ENCODE measurements at regions not wholly inside any gene's neighbourhood (a gene's known extent, or its start where the extent isn't known, plus 50 kb on each side); places are given as distances from the start of the nearest gene placed in this dataset.

DNA sequence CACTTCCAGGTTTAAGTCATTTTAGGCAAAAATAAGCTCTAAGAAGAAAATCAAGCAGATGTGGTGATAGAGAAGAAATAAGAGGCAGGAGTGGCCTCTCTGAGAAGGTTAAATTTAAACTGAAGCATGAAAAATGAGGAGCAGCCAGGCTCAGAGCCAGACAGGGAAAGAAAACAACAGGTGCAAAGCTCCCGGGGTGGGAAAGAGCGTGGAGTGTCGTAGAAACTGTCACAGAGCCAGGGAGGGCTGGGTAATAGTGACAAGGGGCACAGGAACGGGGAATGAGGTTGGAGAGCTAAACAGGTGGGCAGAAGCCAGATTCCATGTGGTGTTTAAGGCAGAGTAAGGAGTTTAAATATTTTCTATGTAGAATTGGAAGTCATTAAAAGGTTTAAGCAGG, 132.1 kb upstream of the BLID start:
- 13 to 21% (median 18%) methylated on average over 4 of the region's 4 CpGs for WGBS, 3 donors
- H3K27ac ChIP-seq: no peak overlapping the region
- TF ChIP-seq, protein P1, sequence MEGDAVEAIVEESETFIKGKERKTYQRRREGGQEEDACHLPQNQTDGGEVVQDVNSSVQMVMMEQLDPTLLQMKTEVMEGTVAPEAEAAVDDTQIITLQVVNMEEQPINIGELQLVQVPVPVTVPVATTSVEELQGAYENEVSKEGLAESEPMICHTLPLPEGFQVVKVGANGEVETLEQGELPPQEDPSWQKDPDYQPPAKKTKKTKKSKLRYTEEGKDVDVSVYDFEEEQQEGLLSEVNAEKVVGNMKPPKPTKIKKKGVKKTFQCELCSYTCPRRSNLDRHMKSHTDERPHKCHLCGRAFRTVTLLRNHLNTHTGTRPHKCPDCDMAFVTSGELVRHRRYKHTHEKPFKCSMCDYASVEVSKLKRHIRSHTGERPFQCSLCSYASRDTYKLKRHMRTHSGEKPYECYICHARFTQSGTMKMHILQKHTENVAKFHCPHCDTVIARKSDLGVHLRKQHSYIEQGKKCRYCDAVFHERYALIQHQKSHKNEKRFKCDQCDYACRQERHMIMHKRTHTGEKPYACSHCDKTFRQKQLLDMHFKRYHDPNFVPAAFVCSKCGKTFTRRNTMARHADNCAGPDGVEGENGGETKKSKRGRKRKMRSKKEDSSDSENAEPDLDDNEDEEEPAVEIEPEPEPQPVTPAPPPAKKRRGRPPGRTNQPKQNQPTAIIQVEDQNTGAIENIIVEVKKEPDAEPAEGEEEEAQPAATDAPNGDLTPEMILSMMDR (IDR thresholded peaks at IDR 0.05): no peak
- no peak for TF ChIP-seq EP300 (IDR thresholded peaks at IDR 0.05)
- no peak for TF ChIP-seq POLR2A (IDR thresholded peaks at IDR 0.05)
- H3K36me3 ChIP-seq: no peaks in the 10 kb centered on the region
- H3K4me1 ChIP-seq (ENCODE audit: insufficient read depth): no peaks in the 10 kb centered on the region
- intact Hi-C loops (cut with DNase I): no loop called here
- H3K9me3 ChIP-seq: no peaks in the 10 kb centered on the region
- no peak overlapping the region for H3K4me3 ChIP-seq
- DNase-seq: no peak
- no peaks in the 10 kb centered on the region for H3K27me3 ChIP-seq

DNA sequence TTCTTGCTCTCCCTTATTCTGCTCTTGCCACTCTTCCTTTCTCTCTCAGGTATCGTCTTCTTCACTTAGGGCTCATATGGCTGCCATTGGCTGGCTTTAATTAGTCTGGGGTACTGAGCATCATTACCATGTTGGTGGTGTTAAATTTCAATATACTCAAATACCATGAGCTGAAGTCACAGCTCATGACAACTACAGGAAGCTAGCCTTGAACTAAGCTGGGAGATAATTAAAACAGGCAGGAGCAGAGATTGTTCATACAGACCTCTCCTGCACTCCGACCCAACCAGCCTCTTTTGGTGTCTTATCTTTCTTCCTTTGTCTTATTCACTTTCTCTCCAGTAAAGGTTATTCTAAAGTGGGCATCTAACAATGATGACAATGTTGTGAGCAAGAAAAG, 130.9 kb upstream of the BLID start:
- no peak for DNase-seq
- H3K36me3 ChIP-seq: no peaks in the 10 kb centered on the region
- H3K27ac ChIP-seq: no peak overlapping the region
- no peaks in the 10 kb centered on the region for H3K27me3 ChIP-seq
- intact Hi-C loops (cut with DNase I): no loop called here
- WGBS, 3 donors: 76 to 86% (median 79%) methylated on average over 2 of the region's 2 CpGs
- no peaks in the 10 kb centered on the region for H3K9me3 ChIP-seq
- no peak for TF ChIP-seq EP300 (IDR thresholded peaks at IDR 0.05)
- TF ChIP-seq, protein P1 (IDR thresholded peaks at IDR 0.05): no peak
- TF ChIP-seq POLR2A (IDR thresholded peaks at IDR 0.05): no peak
- H3K4me3 ChIP-seq: no peak overlapping the region
- H3K4me1 ChIP-seq (ENCODE audit: insufficient read depth): no peaks in the 10 kb centered on the region

DNA sequence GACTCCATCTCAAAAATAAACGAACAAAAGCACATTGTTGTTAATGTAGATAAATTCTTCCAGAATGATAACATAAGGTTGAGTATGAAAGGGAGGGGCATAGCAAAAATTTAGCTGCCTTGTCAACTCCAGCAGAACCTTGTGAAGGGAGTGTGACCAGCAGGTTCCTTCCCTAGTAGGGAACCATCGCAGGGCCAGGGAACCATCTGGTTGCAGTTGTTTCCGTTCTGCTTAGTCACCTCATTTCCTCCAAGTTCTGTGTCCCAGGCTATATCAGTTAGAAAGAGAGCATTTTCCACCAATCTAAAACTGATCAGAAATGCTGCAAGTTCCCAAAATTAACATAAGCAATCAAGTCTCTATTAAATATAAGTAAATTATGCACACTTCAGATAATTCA, 126.7 kb upstream of the BLID start:
- no peak overlapping the region for H3K27ac ChIP-seq
- H3K27me3 ChIP-seq: no peaks in the 10 kb centered on the region
- DNase-seq: no peak
- no peaks in the 10 kb centered on the region for H3K4me1 ChIP-seq (ENCODE audit: insufficient read depth)
- intact Hi-C loops (cut with DNase I): no loop called here
- H3K36me3 ChIP-seq: no peaks in the 10 kb centered on the region
- TF ChIP-seq EP300 (IDR thresholded peaks at IDR 0.05) (no peak), POLR2A (IDR thresholded peaks at IDR 0.05) (no peak)
- TF ChIP-seq, protein P1 (IDR thresholded peaks at IDR 0.05): no peak
- 77 to 85% (median 80%) methylated on average over 3 of the region's 3 CpGs for WGBS, 3 donors
- no peaks in the 10 kb centered on the region for H3K9me3 ChIP-seq
- no peak overlapping the region for H3K4me3 ChIP-seq

DNA sequence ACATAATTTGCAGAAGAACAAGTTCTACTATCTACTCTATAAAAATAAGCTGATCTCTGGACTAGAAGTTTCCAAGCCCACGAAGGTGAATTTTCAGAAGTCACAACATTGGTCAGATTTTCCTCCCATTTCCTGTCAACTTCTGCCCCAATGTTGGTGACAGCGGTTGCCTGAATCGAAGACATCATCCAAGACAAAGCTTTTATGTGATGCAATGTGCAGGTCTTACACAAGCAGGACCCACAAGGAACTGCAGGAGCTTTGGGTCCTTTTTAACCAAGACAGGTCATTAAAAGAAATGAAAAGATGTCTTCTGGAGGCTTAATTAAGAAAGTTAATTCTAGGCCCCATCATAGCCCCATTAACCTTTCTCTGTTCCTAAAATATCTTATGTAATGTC, 125.6 kb upstream of the BLID start:
- no peak overlapping the region for H3K27ac ChIP-seq

More for the DNA sequence above, 125.6 kb upstream of the BLID start:
- Histone ChIP-seq H3K4me1 (ENCODE audit: insufficient read depth) (no peaks in the 10 kb centered on the region), H3K4me3 (no peak overlapping the region), H3K27me3 (no peaks in the 10 kb centered on the region), H3K36me3 (no peaks in the 10 kb centered on the region), H3K9me3 (no peaks in the 10 kb centered on the region)
- WGBS, 3 donors: 92 to 95% (median 93%) methylated on average over 3 of the region's 3 CpGs
- no peak for DNase-seq
- intact Hi-C loops (cut with DNase I): no loop called here
- no peak for TF ChIP-seq POLR2A (IDR thresholded peaks at IDR 0.05)
- no peak for TF ChIP-seq EP300 (IDR thresholded peaks at IDR 0.05)
- TF ChIP-seq, protein P1 (IDR thresholded peaks at IDR 0.05): no peak

Measured in ovary (tissue), 7 donors.